ENCODE measurements at regions not wholly inside any gene's neighbourhood (a gene's known extent, or its start where the extent isn't known, plus 50 kb on each side); places are given as distances from the start of the nearest gene placed in this dataset.
A peak's percentile ranks its signal among the peaks of the same experiment; 100 is the strongest.

DNA sequence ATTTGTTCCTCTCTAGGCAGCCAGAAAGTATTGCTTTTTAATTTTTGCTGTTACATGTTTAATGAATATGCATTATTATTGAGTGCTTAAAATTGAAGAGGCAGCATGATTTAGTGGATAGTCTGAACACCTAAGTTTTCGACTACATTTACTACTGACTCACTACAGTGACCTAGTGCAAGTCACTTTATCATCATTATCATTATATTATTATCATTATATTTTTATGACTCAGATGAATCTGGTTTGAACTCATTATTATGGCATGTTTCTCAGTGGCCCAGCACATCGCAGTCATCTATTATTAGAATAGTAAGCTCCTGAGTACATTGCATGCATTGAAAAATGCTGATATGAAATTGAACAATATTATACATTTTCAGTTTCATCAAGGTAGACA, 351.2 kb upstream of the PRR20A start:
- intact Hi-C loops (cut with DNase I; ENCODE audit: low total_unique reads), result no loop called here
- Histone ChIP-seq H3K9me3 (peaks cover 0 to 4% (median 0%) of the 10 kb centered on the region in 4 donors), H3K27me3 (no peaks in the 10 kb centered on the region), H3K4me3 (no peak overlapping the region), H3K4me1 (no peaks in the 10 kb centered on the region), H3K27ac (no peak overlapping the region), H3K36me3 (no peaks in the 10 kb centered on the region)
- no peak for TF ChIP-seq POLR2A (IDR thresholded peaks at IDR 0.05)
- no peak for TF ChIP-seq POLR2AphosphoS5 (IDR thresholded peaks at IDR 0.05)
- TF ChIP-seq CTCF (IDR thresholded peaks at IDR 0.05), result no peak
- TF ChIP-seq EP300 (IDR thresholded peaks at IDR 0.05), result no peak
- no peak for DNase-seq
- WGBS, 5 donors, result 82 to 89% (median 86%) methylated on average over 2 of the region's 2 CpGs

DNA sequence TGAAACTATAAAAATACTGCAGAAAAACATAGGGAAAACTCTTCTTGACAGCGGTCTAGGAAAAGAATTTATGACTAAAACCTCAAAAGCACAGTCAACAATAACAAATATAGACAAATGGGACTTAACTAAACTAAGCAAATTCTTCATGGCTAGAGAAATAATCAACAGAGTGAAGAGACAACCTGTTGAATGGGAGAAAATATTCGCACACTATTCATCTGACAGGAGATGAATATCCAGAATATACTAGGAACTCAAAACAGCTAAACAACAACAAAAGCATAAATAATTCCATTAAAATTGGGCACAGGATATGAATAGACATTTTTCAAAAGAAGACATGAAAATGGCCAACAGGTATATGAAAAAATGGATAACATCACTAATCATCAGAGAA, 303.6 kb upstream of the PRR20A start:
- H3K9me3 ChIP-seq, result peaks cover 0 to 21% (median 14%) of the 10 kb centered on the region in 4 donors
- H3K36me3 ChIP-seq, result no peaks in the 10 kb centered on the region
- intact Hi-C loops (cut with DNase I; ENCODE audit: low total_unique reads), result no loop called here
- H3K27me3 ChIP-seq, result no peaks in the 10 kb centered on the region
- 80 to 92% (median 89%) methylated on average over 2 of the region's 2 CpGs for WGBS, 5 donors
- H3K4me3 ChIP-seq, result no peak overlapping the region
- TF ChIP-seq CTCF (IDR thresholded peaks at IDR 0.05), result no peak
- TF ChIP-seq EP300 (IDR thresholded peaks at IDR 0.05), result no peak
- TF ChIP-seq POLR2AphosphoS5 (IDR thresholded peaks at IDR 0.05), result no peak
- no peak for TF ChIP-seq POLR2A (IDR thresholded peaks at IDR 0.05)
- H3K4me1 ChIP-seq, result no peaks in the 10 kb centered on the region
- H3K27ac ChIP-seq, result no peak overlapping the region
- no peak for DNase-seq

DNA sequence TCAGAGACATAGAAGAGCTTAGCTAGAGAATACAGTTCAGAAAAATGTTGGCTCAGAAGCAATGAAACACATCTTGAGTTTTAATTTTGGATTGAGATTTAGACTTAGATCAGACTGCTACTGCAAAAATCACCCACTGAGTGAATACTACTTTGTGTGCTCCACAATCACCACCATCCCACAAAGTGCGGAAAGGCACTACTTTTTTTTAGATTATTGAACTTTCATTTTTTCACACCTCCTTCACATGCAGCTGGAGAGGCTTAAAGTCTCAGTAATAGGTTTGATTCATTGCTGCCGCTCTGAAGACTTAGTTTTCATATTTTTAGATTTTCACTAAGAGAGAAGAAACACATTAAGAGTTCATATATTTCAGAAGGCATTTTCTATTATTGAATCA, 289.9 kb upstream of the PRR20A start:
- Histone ChIP-seq H3K4me1 (no peaks in the 10 kb centered on the region), H3K27ac (no peak overlapping the region), H3K36me3 (no peaks in the 10 kb centered on the region), H3K4me3 (no peak overlapping the region), H3K27me3 (no peaks in the 10 kb centered on the region), H3K9me3 (peaks cover 0 to 3% (median 0%) of the 10 kb centered on the region in 4 donors)
- intact Hi-C loops (cut with DNase I; ENCODE audit: low total_unique reads), result no loop called here
- DNase-seq, result no peak
- TF ChIP-seq EP300 (IDR thresholded peaks at IDR 0.05), result no peak
- TF ChIP-seq POLR2AphosphoS5 (IDR thresholded peaks at IDR 0.05), result no peak
- TF ChIP-seq POLR2A (IDR thresholded peaks at IDR 0.05), result no peak
- WGBS, 5 donors, result 82 to 96% (median 87%) methylated on average over 2 of the region's 2 CpGs

DNA sequence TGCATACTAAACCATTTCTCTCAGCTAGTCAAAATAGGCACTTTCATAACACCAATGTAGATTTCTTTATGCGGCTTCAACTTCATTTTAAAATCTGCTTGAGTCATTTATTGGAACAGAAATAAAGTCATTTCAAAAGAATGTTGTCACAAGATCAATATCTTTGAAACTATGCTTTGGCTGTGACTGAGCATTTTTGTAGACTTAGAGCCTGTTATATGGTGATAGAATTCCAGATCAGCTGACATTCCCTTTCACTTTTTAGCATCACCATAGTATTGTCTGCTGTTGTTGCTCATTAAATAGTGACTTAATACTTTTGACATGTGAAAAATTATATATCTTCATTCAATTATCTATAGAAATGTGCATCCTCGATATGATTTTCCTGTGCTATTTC, 279.2 kb upstream of the PRR20A start:
- DNase-seq, result no peak
- intact Hi-C loops (cut with DNase I; ENCODE audit: low total_unique reads), result no loop called here
- Histone ChIP-seq H3K4me3 (no peak overlapping the region), H3K4me1 (no peaks in the 10 kb centered on the region), H3K27ac (no peak overlapping the region), H3K9me3 (peaks cover 0 to 9% (median 0%) of the 10 kb centered on the region in 4 donors), H3K27me3 (no peaks in the 10 kb centered on the region), H3K36me3 (no peaks in the 10 kb centered on the region)
- WGBS, 5 donors, result 39 to 71% (median 64%) methylated on average over 2 of the region's 2 CpGs
- TF ChIP-seq CTCF (IDR thresholded peaks at IDR 0.05), result no peak
- no peak for TF ChIP-seq POLR2A (IDR thresholded peaks at IDR 0.05)
- TF ChIP-seq EP300 (IDR thresholded peaks at IDR 0.05), result no peak
- no peak for TF ChIP-seq POLR2AphosphoS5 (IDR thresholded peaks at IDR 0.05)

DNA sequence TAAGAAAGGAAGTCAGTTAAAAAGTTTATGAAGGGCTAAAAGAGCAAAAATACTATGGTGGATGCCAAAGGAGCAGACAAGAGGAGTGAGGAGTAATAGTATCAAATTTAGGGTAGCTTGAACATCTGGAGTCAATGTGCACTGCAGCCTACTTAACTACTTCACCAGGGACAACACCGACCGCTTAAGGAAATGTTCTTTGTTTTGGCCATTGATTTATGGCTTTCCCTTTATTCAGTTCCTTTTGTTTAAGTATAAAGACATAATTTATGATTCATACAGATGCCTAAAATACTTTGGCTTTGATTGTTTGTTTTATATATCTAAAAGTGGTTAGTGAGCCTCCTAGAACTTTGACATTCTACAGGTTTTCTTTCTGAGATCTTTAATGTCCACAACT, 276.3 kb upstream of the PRR20A start:
- 34 to 58% (median 45%) methylated on average over 2 of the region's 2 CpGs for WGBS, 5 donors

More for the DNA sequence above, 276.3 kb upstream of the PRR20A start:
- no peaks in the 10 kb centered on the region for H3K36me3 ChIP-seq
- H3K4me1 ChIP-seq, result no peaks in the 10 kb centered on the region
- no peak overlapping the region for H3K27ac ChIP-seq
- no peaks in the 10 kb centered on the region for H3K9me3 ChIP-seq
- H3K27me3 ChIP-seq, result no peaks in the 10 kb centered on the region
- intact Hi-C loops (cut with DNase I; ENCODE audit: low total_unique reads), result no loop called here
- peak in 1 of 2 donors; percentile 4 for DNase-seq
- H3K4me3 ChIP-seq, result no peak overlapping the region
- TF ChIP-seq POLR2AphosphoS5 (IDR thresholded peaks at IDR 0.05), result no peak
- TF ChIP-seq CTCF (IDR thresholded peaks at IDR 0.05), result no peak
- no peak for TF ChIP-seq EP300 (IDR thresholded peaks at IDR 0.05)
- no peak for TF ChIP-seq POLR2A (IDR thresholded peaks at IDR 0.05)

All from stomach (tissue), 8 donors.